Natural killer cell (primary cell): ENCODE measurements at regions not wholly inside any gene's neighbourhood (a gene's known extent, or its start where the extent isn't known, plus 50 kb on each side); places are given as distances from the start of the nearest gene placed in this dataset.
"Not testable (repeated sequence)": the region's sequence is repeated elsewhere in the genome, so short reads cannot be mapped to it uniquely, and the experiment has no call there.

Experiments used
- ATAC-seq, 3 donors: fragments of 150-1000 bp in 2 of 3; fragments of 200-7000 bp in 1 of 3; cut with Tn5 transposase; 1 replicate in 1 of 3; 2 replicates in 2 of 3; pipeline ENCODE4 v1.10.0; 2021; ENCODE audit warnings: mild to moderate bottlenecking in 2 of 3, moderate library complexity in 2 of 3
- DNase-seq, 2 donors: peaks; one replicate each; pipeline versions ENCODE4 v3.0.0 to v3.0.0-alpha.2; 2013 to 2021; ENCODE audit warnings: mixed read lengths in 1 of 2
- H3K27ac ChIP-seq: one replicate; pipeline ENCODE4 v1.5.1; 2013; ENCODE audit warnings: mild to moderate bottlenecking, low read length
- H3K27me3 ChIP-seq: one replicate; pipeline ENCODE4 v1.6.1; 2013; ENCODE audit warnings: low read length; ENCODE audit not compliant: control insufficient read depth, insufficient read depth
- H3K36me3 ChIP-seq: one replicate; pipeline ENCODE4 v1.6.1; 2013; ENCODE audit warnings: low read length; ENCODE audit not compliant: control insufficient read depth, insufficient read depth
- H3K4me1 ChIP-seq: one replicate; pipeline ENCODE4 v1.6.1; 2013; ENCODE audit warnings: low read length; ENCODE audit not compliant: control insufficient read depth, insufficient read depth
- H3K4me3 ChIP-seq: one replicate; pipeline ENCODE4 v1.5.1; 2013; ENCODE audit warnings: low read length
- H3K9me3 ChIP-seq: one replicate; pipeline ENCODE4 v1.6.1; 2013; ENCODE audit warnings: low read length; ENCODE audit not compliant: control insufficient read depth, insufficient read depth
- H3K27ac Mint-ChIP-seq, 2 donors: one replicate each; pipeline ENCODE4 v1.8.0; 2022; ENCODE audit warnings: mild to moderate bottlenecking in 2 of 2, mixed read lengths in 2 of 2, moderate library complexity in 1 of 2
- H3K27me3 Mint-ChIP-seq, 2 donors: one replicate each; pipeline ENCODE4 v1.8.0; 2022; ENCODE audit warnings: low read depth in 2 of 2, mixed read lengths in 2 of 2
- H3K36me3 Mint-ChIP-seq: one replicate; pipeline ENCODE4 v1.8.0; 2022; ENCODE audit warnings: mixed read lengths
- H3K4me1 Mint-ChIP-seq, 2 donors: one replicate each; pipeline ENCODE4 v1.8.0; 2022; ENCODE audit warnings: mixed read lengths in 2 of 2
- H3K4me3 Mint-ChIP-seq: one replicate; pipeline ENCODE4 v1.8.0; 2022; ENCODE audit warnings: mild to moderate bottlenecking, moderate library complexity, mixed read lengths
- H3K9me3 Mint-ChIP-seq, 2 donors: one replicate each; pipeline ENCODE4 v1.8.0; 2022; ENCODE audit warnings: mixed read lengths in 2 of 2
- WGBS: methylation state at CpG from one replicate; pipeline ENCODE4 v1.1.7; 2013; ENCODE audit warnings: missing lambda C conversion rate; ENCODE audit not compliant: insufficient coverage; 5-methylcytosine and 5-hydroxymethylcytosine counted together
- intact Hi-C: fragments of 100-400 bp; cut with micrococcal nuclease; formaldehyde crosslinking; loops from one replicate; pipeline ENCODE4 v1.14.2; 2022

DNA sequence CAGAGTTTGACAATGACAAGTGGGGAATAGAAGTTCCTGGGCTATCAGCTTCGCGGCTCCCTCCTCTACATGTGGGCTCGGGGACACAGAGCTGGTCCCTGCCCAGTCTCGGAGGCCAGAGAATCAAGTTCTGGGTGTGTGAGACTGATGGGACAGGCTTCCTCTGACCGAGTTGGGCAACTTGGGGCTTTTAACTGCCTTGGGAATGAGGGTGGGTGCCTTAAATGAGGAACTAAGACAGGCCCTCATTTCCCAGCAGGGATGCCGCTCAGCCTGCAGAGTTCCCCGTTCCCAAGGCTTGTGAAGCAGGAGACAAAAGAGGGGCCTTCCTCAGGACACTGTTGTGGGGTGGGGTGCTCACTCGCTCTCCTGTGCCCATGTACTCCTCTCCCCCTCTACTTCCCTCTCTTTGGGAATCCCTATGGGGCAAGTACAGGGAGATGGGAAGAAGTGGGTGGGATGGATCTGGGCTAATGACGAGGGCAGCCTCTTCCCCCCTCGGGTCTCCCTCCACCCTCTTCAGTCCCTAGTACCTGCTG is 290.2 kb downstream of the BCL2L11 start:
- H3K36me3 Mint-ChIP-seq, H3K27me3 Mint-ChIP-seq, H3K9me3 Mint-ChIP-seq, H3K4me3 Mint-ChIP-seq, H3K27ac ChIP-seq, H3K36me3 ChIP-seq, H3K27me3 ChIP-seq, intact Hi-C loops, ATAC-seq, H3K4me3 ChIP-seq, H3K27ac Mint-ChIP-seq, H3K4me1 ChIP-seq, H3K9me3 ChIP-seq, DNase-seq, H3K4me1 Mint-ChIP-seq: not testable (repeated sequence)
- WGBS: no CpG with 5 or more reads among the region's 10 CpGs

DNA sequence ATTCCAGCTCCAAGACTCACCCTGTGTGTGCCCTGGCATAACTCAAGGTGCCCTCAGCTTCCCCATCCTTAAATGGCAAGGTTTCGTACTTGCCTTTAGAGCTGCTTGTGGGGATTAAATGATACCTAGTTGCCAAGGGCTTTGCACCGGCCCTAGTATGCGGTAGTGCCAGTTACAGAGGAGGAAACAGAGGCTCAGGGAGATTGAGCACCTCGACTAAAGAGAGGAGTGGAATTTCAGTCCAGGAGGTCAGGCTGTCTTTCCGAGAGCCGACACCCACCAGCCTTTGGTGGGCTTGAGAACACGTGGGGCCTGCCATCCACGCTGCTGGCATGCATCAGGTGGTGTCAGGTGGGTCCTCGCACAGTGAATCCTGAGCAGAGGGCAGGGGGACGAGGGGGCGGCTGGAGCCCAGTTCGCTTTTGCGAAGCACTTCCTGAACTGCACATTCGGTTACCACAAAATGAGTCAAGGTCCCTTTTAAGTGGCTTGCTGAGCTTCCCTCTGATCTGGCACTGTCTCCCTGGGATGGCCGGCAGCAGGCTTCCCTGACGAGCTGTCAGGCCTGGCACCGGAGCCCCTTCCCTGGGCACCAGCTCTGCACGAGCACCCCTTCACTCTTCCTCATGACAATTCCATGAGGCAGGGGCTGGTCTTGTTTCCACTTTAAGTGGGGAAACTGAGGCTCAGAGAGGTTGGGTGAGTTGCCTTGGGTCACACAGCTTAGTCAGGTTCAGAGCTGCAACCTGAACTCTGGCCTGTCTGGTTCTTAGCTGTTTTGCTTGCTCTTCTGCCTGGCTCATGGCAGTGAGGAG is 291.4 kb downstream of the BCL2L11 start:
- H3K36me3 Mint-ChIP-seq, H3K9me3 Mint-ChIP-seq: not testable (repeated sequence)

DNA sequence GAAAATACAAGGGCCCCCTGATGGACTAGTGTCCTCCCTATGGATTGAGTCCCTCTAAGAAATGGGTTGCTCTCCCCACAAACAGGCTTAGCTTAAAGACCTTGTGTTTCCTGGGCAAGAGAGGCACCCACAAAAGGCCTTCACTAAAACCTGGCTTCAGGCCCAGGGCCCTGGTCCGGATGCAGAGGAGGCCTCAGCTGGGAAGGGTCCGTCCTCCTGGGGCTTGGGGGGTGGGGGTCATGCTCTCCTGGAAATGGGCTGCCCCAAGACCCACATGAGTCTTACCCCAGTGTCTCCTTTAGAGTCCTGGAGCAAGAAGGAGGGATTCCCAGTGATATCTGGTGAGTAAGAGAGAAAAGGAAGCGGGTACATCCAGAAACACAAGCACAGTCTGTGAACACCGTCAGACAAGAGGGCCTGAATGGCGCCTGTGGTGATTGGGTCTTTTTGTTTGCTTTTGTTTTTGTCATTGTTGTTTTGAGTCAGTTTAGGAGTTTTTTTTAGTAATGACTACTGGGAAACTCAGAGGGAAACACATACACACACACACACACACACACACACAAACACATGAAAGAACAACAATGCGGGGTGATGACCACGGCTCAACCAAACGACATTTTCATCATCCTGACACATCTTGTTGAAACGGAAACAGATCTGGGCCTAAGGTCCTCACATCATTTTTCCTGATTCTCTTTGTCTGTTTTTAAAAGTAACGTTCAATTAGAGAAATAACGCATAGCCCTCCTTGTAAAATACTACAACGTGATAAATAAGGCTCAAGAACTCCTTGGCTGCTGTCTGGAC is 292.3 kb downstream of the BCL2L11 start:
- DNase-seq (peak in 1 of 2 donors; percentile 2), ATAC-seq (peak; percentile 62 to 75 (median 71))
- H3K27me3 Mint-ChIP-seq, H3K4me1 ChIP-seq, intact Hi-C loops, H3K9me3 ChIP-seq, H3K27me3 ChIP-seq, H3K36me3 Mint-ChIP-seq, H3K4me3 Mint-ChIP-seq, H3K36me3 ChIP-seq, H3K9me3 Mint-ChIP-seq, H3K4me3 ChIP-seq: not testable (repeated sequence)
- WGBS: 59% methylated on average over 10 of the region's 12 CpGs
- H3K27ac ChIP-seq: peak overlapping the region; percentile 33
- Mint-ChIP-seq H3K27ac (peak overlapping the region; percentile 59 to 77), H3K4me1 (peaks cover 15 to 17% of the 10 kb centered on the region in 2 donors)

More for the DNA sequence above, 291.4 kb downstream of the BCL2L11 start:
- H3K36me3 ChIP-seq, H3K27ac Mint-ChIP-seq, intact Hi-C loops, H3K27me3 Mint-ChIP-seq, H3K4me1 ChIP-seq, H3K4me3 ChIP-seq, H3K4me3 Mint-ChIP-seq, H3K9me3 ChIP-seq, H3K27me3 ChIP-seq, H3K27ac ChIP-seq, DNase-seq: not testable (repeated sequence)
- peaks cover 13 to 15% of the 10 kb centered on the region in 2 donors for H3K4me1 Mint-ChIP-seq
- 53% methylated on average over 2 of the region's 18 CpGs for WGBS
- ATAC-seq: peak in 2 of 3 donors; percentile 32 to 39

DNA sequence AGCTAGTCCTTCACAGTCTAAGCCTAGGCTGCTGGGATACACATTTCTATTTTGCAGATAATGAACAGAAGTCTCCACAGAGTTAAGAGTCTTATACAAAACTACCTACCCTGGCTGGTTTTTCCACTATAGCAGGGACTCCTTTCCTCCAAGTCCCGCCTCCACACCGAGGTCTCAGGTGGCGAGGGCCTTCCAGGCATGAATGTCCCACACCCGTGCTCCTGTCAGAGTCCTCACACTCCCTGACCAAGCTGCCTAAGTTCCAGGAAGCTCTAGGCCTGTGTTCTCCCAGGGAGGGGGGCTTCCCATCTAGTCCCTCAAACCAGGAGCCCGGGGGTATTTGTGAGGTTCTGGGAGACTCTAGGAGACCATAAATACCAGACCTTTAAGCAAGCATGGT is 293.2 kb downstream of the BCL2L11 start:
- Mint-ChIP-seq H3K4me1 (peaks cover 19 to 20% of the 10 kb centered on the region in 2 donors), H3K27ac (peak overlapping the region in 1 of 2 donors; percentile 77)
- H3K27me3 ChIP-seq, H3K27me3 Mint-ChIP-seq, intact Hi-C loops, H3K4me3 ChIP-seq, H3K27ac ChIP-seq, H3K9me3 ChIP-seq, H3K9me3 Mint-ChIP-seq, H3K4me1 ChIP-seq, DNase-seq, H3K4me3 Mint-ChIP-seq, H3K36me3 ChIP-seq, H3K36me3 Mint-ChIP-seq: not testable (repeated sequence)
- peak in 1 of 3 donors; percentile 5 for ATAC-seq
- WGBS: 79% methylated on average over 4 of the region's 5 CpGs

GRCh38 chr2:111415765-111416743 is 295.3 kb downstream of the BCL2L11 start:
- H3K27me3 ChIP-seq, H3K27me3 Mint-ChIP-seq, H3K36me3 ChIP-seq, H3K27ac ChIP-seq, H3K4me1 ChIP-seq, H3K4me3 Mint-ChIP-seq, H3K36me3 Mint-ChIP-seq, intact Hi-C loops, ATAC-seq, H3K9me3 ChIP-seq, DNase-seq, H3K4me3 ChIP-seq, H3K9me3 Mint-ChIP-seq: not testable (repeated sequence)
- Mint-ChIP-seq H3K4me1 (peaks cover 19 to 20% of the 10 kb centered on the region in 2 donors), H3K27ac (peak overlapping the region in 1 of 2 donors; percentile 17)
- 63% methylated on average over 10 of the region's 24 CpGs for WGBS

GRCh38 chr2:111417026-111417425 is 296.3 kb downstream of the BCL2L11 start:
- H3K27ac Mint-ChIP-seq, H3K9me3 Mint-ChIP-seq, ATAC-seq, H3K4me3 ChIP-seq, H3K4me1 ChIP-seq, H3K27me3 ChIP-seq, H3K36me3 Mint-ChIP-seq, H3K27me3 Mint-ChIP-seq, H3K36me3 ChIP-seq, H3K27ac ChIP-seq, H3K4me3 Mint-ChIP-seq, intact Hi-C loops, H3K9me3 ChIP-seq: not testable (repeated sequence)
- peak in 1 of 2 donors; percentile 2 for DNase-seq
- peaks cover 19 to 24% of the 10 kb centered on the region in 2 donors for H3K4me1 Mint-ChIP-seq
